Calu3 (cell line): ENCODE measurements at regions not wholly inside any gene's neighbourhood (a gene's known extent, or its start where the extent isn't known, plus 50 kb on each side); places are given as distances from the start of the nearest gene placed in this dataset.

Experiments used
- BruUV-seq: library from RNA; stranded (reverse); fragments of 400-500 nt; replicated peaks from 2 replicates; lab custom pipeline; 2021; lab: Mats Ljungman, UMichigan
- CTCF ChIA-PET: fragments of 300-600 bp; sonication (Branson Sonifier 250); formaldehyde crosslinking; loops from one replicate; lab custom pipeline; 2022; ENCODE audit warnings: antibody characterized with exemption; lab: Charles Lee
- DNase-seq: peaks from one replicate; pipeline ENCODE4 v3.0.0; 2022
- H3K27ac Mint-ChIP-seq: one replicate; pipeline ENCODE4 v1.8.0; 2022; ENCODE audit warnings: mixed read lengths; ENCODE audit not compliant: unreplicated experiment
- H3K27me3 Mint-ChIP-seq: one replicate; pipeline ENCODE4 v1.8.0; 2022; ENCODE audit warnings: mixed read lengths; ENCODE audit not compliant: unreplicated experiment
- H3K36me3 Mint-ChIP-seq: one replicate; pipeline ENCODE4 v1.8.0; 2022; ENCODE audit warnings: mild to moderate bottlenecking, moderate library complexity, mixed read lengths; ENCODE audit not compliant: insufficient read depth, unreplicated experiment
- H3K4me1 Mint-ChIP-seq: one replicate; pipeline ENCODE4 v1.8.0; 2022; ENCODE audit warnings: mild to moderate bottlenecking, low read depth, mixed read lengths; ENCODE audit not compliant: unreplicated experiment
- H3K4me3 Mint-ChIP-seq: one replicate; pipeline ENCODE4 v1.8.0; 2022; ENCODE audit warnings: mild to moderate bottlenecking, low read depth, moderate library complexity, mixed read lengths; ENCODE audit not compliant: unreplicated experiment
- H3K9me3 Mint-ChIP-seq: one replicate; pipeline ENCODE4 v1.8.0; 2022; ENCODE audit warnings: low read depth, mixed read lengths; ENCODE audit not compliant: unreplicated experiment
- CTCF ChIP-seq: fragments of 200-600 bp; IDR thresholded peaks from one replicate; pipeline ENCODE4 v1.8.0; 2022; ENCODE audit warnings: antibody characterized with exemption; ENCODE audit not compliant: unreplicated experiment
- intact Hi-C: fragments of 100-400 bp; cut with micrococcal nuclease; formaldehyde crosslinking; loops from one replicate; pipeline ENCODE4 v1.10.0; 2022; ENCODE audit not compliant: unreplicated experiment

- H3K27me3 Mint-ChIP-seq: no peaks in the 10 kb centered on the region
- BruUV-seq: no TSS peak
- no peak overlapping the region for H3K4me3 Mint-ChIP-seq
- intact Hi-C loops: loop anchor here (5.0 kb wide), 1 partner anchor 1038 kb away; no protein-coding TSS in a partner anchor
- TF ChIP-seq CTCF: no peak
- H3K9me3 Mint-ChIP-seq: no peaks in the 10 kb centered on the region
- CTCF ChIA-PET: no interaction called here
- H3K27ac Mint-ChIP-seq: no peak overlapping the region
- DNase-seq: no peak
- no peaks in the 10 kb centered on the region for H3K36me3 Mint-ChIP-seq
- H3K4me1 Mint-ChIP-seq: peaks cover 9% of the 10 kb centered on the region
These were observed 104.9 kb upstream of the EDEM3 start for GRCh38 chr1:184859381-184860105.

- BruUV-seq: no TSS peak
- DNase-seq: no peak
- Mint-ChIP-seq H3K27ac (no peak overlapping the region), H3K36me3 (no peaks in the 10 kb centered on the region), H3K9me3 (no peaks in the 10 kb centered on the region), H3K27me3 (no peaks in the 10 kb centered on the region), H3K4me1 (peaks cover 9% of the 10 kb centered on the region), H3K4me3 (no peak overlapping the region)
- intact Hi-C loops: no loop called here
- CTCF ChIA-PET: no interaction called here
- no peak for TF ChIP-seq CTCF
These were observed 103.6 kb upstream of the EDEM3 start for GRCh38 chr1:184858288-184858687.

GRCh38 chr1:184854496-184855140 is 100.0 kb upstream of the EDEM3 start:
- no peak overlapping the region for H3K4me3 Mint-ChIP-seq
- no peak for DNase-seq
- no peaks in the 10 kb centered on the region for H3K4me1 Mint-ChIP-seq
- H3K27ac Mint-ChIP-seq: no peak overlapping the region
- CTCF ChIA-PET: interaction anchor here (1.0 kb wide), 1 partner anchor 18 kb away, joined by 3 read pairs; no protein-coding TSS in a partner anchor
- no TSS peak for BruUV-seq
- no peaks in the 10 kb centered on the region for H3K36me3 Mint-ChIP-seq
- no peaks in the 10 kb centered on the region for H3K9me3 Mint-ChIP-seq
- H3K27me3 Mint-ChIP-seq: no peaks in the 10 kb centered on the region
- TF ChIP-seq CTCF: no peak
- intact Hi-C loops: no loop called here

GRCh38 chr1:184854036-184854435 is 99.4 kb upstream of the EDEM3 start:
- H3K4me3 Mint-ChIP-seq: no peak overlapping the region
- H3K27me3 Mint-ChIP-seq: no peaks in the 10 kb centered on the region
- BruUV-seq: no TSS peak
- no peaks in the 10 kb centered on the region for H3K9me3 Mint-ChIP-seq
- DNase-seq: no peak
- CTCF ChIA-PET: no interaction called here
- no peak for TF ChIP-seq CTCF
- no peaks in the 10 kb centered on the region for H3K4me1 Mint-ChIP-seq
- intact Hi-C loops: no loop called here
- H3K27ac Mint-ChIP-seq: no peak overlapping the region
- no peaks in the 10 kb centered on the region for H3K36me3 Mint-ChIP-seq
